Body of pancreas (tissue), 4 donors: ENCODE measurements at regions not wholly inside any gene's neighbourhood (a gene's known extent, or its start where the extent isn't known, plus 50 kb on each side); places are given as distances from the start of the nearest gene placed in this dataset.

ENCODE experiments used
- POLR2A ChIP-seq, 3 donors: fragments of 450-650 bp; IDR thresholded peaks; one replicate each; pipeline ENCODE4 v1.6.1; 2016; ENCODE audit warnings: antibody characterized with exemption in 3 of 3, mild to moderate bottlenecking in 2 of 3
- TF ChIP-seq, protein P1 (sequence below), 7 experiments: fragments of 450-650 bp in 4 of 7; fragments of 200-600 bp in 3 of 7; sonication (generic) in 3 of 7; IDR thresholded peaks; one replicate each; pipeline ENCODE4 v1.5.1; 2016 to 2019; ENCODE audit warnings: antibody characterized with exemption in 7 of 7

DNA sequence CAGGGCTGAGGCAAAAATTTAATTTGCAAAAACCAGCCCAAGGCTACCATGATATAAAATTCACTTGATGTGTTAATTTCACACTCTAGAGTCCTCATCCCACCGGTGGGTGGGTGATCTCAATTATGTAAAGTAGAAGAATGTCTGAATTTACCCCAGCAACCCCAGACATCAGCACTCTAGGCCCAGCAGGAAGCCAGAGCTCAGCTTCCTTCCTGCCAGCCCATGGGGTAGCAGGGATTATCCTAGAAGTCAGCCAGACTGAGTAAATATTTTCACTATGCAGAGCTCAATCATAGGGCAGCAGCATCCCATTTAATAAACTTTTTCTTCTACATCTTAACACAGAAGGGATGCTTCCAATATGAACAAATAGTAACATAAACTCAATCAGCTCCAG, 71.0 kb downstream of the SIPA1L2 start:
- TF ChIP-seq, protein P1, sequence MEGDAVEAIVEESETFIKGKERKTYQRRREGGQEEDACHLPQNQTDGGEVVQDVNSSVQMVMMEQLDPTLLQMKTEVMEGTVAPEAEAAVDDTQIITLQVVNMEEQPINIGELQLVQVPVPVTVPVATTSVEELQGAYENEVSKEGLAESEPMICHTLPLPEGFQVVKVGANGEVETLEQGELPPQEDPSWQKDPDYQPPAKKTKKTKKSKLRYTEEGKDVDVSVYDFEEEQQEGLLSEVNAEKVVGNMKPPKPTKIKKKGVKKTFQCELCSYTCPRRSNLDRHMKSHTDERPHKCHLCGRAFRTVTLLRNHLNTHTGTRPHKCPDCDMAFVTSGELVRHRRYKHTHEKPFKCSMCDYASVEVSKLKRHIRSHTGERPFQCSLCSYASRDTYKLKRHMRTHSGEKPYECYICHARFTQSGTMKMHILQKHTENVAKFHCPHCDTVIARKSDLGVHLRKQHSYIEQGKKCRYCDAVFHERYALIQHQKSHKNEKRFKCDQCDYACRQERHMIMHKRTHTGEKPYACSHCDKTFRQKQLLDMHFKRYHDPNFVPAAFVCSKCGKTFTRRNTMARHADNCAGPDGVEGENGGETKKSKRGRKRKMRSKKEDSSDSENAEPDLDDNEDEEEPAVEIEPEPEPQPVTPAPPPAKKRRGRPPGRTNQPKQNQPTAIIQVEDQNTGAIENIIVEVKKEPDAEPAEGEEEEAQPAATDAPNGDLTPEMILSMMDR (IDR thresholded peaks at IDR 0.05) = no peak
- no peak for TF ChIP-seq POLR2A (IDR thresholded peaks at IDR 0.05)
